Ishikawa (cell line): ENCODE measurements at regions not wholly inside any gene's neighbourhood (a gene's known extent, or its start where the extent isn't known, plus 50 kb on each side); places are given as distances from the start of the nearest gene placed in this dataset.

Source experiments
- CEBPB ChIP-seq: IDR thresholded peaks from 2 replicates; pipeline ENCODE4 v1.6.1; 2012
- EP300 ChIP-seq: IDR thresholded peaks from 2 replicates; pipeline ENCODE4 v1.6.1; 2012; ENCODE audit warnings: borderline replicate concordance
- RAD21 ChIP-seq: IDR thresholded peaks from 2 replicates; pipeline ENCODE4 v1.6.1; 2012; ENCODE audit warnings: low read depth
- TAF1 ChIP-seq: IDR thresholded peaks from 2 replicates; pipeline ENCODE4 v1.6.1; 2012; ENCODE audit warnings: low read depth, mild to moderate bottlenecking
- TCF12 ChIP-seq: IDR thresholded peaks from 2 replicates; pipeline ENCODE4 v1.6.1; 2012; ENCODE audit warnings: low read depth
- TEAD4 ChIP-seq: IDR thresholded peaks from 2 replicates; pipeline ENCODE4 v1.6.1; 2012

- TF ChIP-seq EP300: no peak
- TF ChIP-seq RAD21: no peak
- no peak for TF ChIP-seq TCF12
- TF ChIP-seq TAF1: no peak
- TF ChIP-seq CEBPB: no peak
- no peak for TF ChIP-seq TEAD4
Measured at GRCh38 chr18:27661320-27662018, 476.4 kb upstream of the CHST9 start.
